Endodermal cell (in vitro differentiated cells): ENCODE measurements at regions not wholly inside any gene's neighbourhood (a gene's known extent, or its start where the extent isn't known, plus 50 kb on each side); places are given as distances from the start of the nearest gene placed in this dataset.

ENCODE experiments used
- DNase-seq: peaks from one replicate; pipeline ENCODE4 v3.0.0-alpha.2; 2017
- H3K27ac ChIP-seq: 2 replicates; pipeline ENCODE4 v1.5.1; 2013; ENCODE audit warnings: mild to moderate bottlenecking, low read depth, low read length, moderate library complexity
- H3K27me3 ChIP-seq: 2 replicates; pipeline ENCODE4 v1.6.1; 2013; ENCODE audit warnings: mild to moderate bottlenecking, low read length, moderate library complexity; ENCODE audit not compliant: insufficient read depth, control insufficient read depth, poor library complexity, severe bottlenecking
- H3K36me3 ChIP-seq: 2 replicates; pipeline ENCODE4 v1.7.0; 2013; ENCODE audit warnings: mild to moderate bottlenecking, low read length, moderate library complexity; ENCODE audit not compliant: control insufficient read depth, insufficient read depth
- H3K4me1 ChIP-seq: one replicate; pipeline ENCODE4 v1.7.0; 2013; ENCODE audit warnings: low read length; ENCODE audit not compliant: control insufficient read depth, insufficient read depth
- H3K4me3 ChIP-seq: 2 replicates; pipeline ENCODE4 v1.5.1; 2013; ENCODE audit warnings: mild to moderate bottlenecking, low read length, moderate library complexity
- H3K9ac ChIP-seq: 2 replicates; pipeline ENCODE4 v1.6.1; 2013; ENCODE audit warnings: mild to moderate bottlenecking, low read length, moderate library complexity; ENCODE audit not compliant: poor library complexity, severe bottlenecking; ENCODE audit errors: extremely low read depth
- H3K9me3 ChIP-seq: 2 replicates; pipeline ENCODE4 v1.6.1; 2013; ENCODE audit warnings: mild to moderate bottlenecking, low read length, moderate library complexity; ENCODE audit not compliant: control insufficient read depth
- H3K27ac Mint-ChIP-seq: 2 replicates; pipeline ENCODE4 v1.8.0; 2020; ENCODE audit warnings: mixed read lengths
- H3K27me3 Mint-ChIP-seq: 2 replicates; pipeline ENCODE4 v1.8.0; 2021; ENCODE audit warnings: mild to moderate bottlenecking, mixed read lengths; ENCODE audit not compliant: insufficient read depth
- H3K36me3 Mint-ChIP-seq: 2 replicates; pipeline ENCODE4 v1.8.0; 2020; ENCODE audit warnings: low read depth, mixed read lengths
- H3K4me1 Mint-ChIP-seq: 2 replicates; pipeline ENCODE4 v1.8.0; 2020; ENCODE audit warnings: mixed read lengths
- H3K4me3 Mint-ChIP-seq: 2 replicates; pipeline ENCODE4 v1.8.0; 2020; ENCODE audit warnings: mild to moderate bottlenecking, moderate library complexity, mixed read lengths
- H3K9me3 Mint-ChIP-seq: 2 replicates; pipeline ENCODE4 v1.8.0; 2020; ENCODE audit warnings: mild to moderate bottlenecking, mixed read lengths
- WGBS, 2 experiments: methylation state at CpG; one replicate each; pipeline versions ENCODE4 v1.1.5 to v1.1.7; 2013; ENCODE audit warnings: missing lambda C conversion rate in 2 of 2, mixed read lengths in 1 of 2; ENCODE audit not compliant: insufficient coverage in 1 of 2, insufficient read length in 1 of 2; 5-methylcytosine and 5-hydroxymethylcytosine counted together
- TF ChIP-seq, protein P1 (sequence below): fragments of 200-600 bp; sonication (generic); conservative IDR thresholded peaks from 2 replicates; pipeline ENCODE4 v1.5.0; 2021; ENCODE audit warnings: antibody characterized with exemption, mild to moderate bottlenecking

DNA sequence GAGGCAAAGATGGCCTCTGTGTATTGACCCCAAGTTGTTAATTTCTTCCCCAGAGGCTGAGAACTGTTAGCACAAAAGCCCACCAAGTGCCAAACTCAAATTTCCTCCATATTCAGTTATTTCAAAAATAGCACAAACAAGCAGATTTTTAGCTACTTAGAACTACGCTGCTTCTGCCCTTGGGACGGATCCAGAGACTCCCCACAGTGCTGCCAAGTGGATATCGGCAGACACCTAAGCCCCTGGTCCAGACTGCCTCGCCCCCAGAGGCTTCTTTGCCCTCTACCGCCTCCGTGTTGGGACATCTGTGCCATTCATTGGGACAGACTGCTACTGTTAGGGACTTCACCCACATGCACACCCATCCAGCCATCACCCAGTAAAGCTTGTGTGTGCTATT is 188.3 kb downstream of the POSTN start:
- no peaks in the 10 kb centered on the region for H3K36me3 Mint-ChIP-seq
- no peak overlapping the region for H3K4me3 ChIP-seq
- WGBS, 2 experiments = 92 to 96% methylated on average over 3 to 6 of the region's 6 CpGs
- peaks cover 10% of the 10 kb centered on the region for H3K4me1 Mint-ChIP-seq
- H3K4me1 ChIP-seq = peaks cover 2% of the 10 kb centered on the region
- TF ChIP-seq, protein P1, sequence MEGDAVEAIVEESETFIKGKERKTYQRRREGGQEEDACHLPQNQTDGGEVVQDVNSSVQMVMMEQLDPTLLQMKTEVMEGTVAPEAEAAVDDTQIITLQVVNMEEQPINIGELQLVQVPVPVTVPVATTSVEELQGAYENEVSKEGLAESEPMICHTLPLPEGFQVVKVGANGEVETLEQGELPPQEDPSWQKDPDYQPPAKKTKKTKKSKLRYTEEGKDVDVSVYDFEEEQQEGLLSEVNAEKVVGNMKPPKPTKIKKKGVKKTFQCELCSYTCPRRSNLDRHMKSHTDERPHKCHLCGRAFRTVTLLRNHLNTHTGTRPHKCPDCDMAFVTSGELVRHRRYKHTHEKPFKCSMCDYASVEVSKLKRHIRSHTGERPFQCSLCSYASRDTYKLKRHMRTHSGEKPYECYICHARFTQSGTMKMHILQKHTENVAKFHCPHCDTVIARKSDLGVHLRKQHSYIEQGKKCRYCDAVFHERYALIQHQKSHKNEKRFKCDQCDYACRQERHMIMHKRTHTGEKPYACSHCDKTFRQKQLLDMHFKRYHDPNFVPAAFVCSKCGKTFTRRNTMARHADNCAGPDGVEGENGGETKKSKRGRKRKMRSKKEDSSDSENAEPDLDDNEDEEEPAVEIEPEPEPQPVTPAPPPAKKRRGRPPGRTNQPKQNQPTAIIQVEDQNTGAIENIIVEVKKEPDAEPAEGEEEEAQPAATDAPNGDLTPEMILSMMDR = no peak
- no peaks in the 10 kb centered on the region for H3K9me3 Mint-ChIP-seq
- no peaks in the 10 kb centered on the region for H3K36me3 ChIP-seq
- no peak overlapping the region for H3K27ac ChIP-seq
- no peak overlapping the region for H3K27ac Mint-ChIP-seq
- H3K27me3 ChIP-seq = no peaks in the 10 kb centered on the region
- H3K9ac ChIP-seq = no peak overlapping the region
- H3K4me3 Mint-ChIP-seq = no peak overlapping the region
- no peaks in the 10 kb centered on the region for H3K9me3 ChIP-seq
- no peaks in the 10 kb centered on the region for H3K27me3 Mint-ChIP-seq
- no peak for DNase-seq

DNA sequence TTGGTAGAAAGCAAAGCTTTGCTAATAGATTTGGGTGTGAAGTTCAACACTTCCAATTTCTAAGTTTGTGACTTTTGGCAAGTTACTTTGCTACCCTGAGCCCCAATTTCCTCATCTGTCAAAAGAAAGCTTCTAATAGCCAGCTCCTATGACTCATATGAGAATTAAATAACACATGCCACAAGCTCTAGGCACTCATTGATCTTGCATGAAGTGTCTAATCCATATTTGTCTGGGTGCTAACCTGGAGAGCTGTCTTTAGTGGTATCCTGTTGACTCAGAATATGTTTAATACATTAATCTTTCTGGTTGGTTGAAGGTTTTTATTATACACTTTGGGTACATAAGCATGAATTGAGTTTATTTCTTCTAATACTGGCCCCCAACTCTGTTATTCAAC is 188.8 kb downstream of the POSTN start:
- Histone ChIP-seq H3K27me3 (no peaks in the 10 kb centered on the region), H3K4me3 (no peak overlapping the region), H3K9ac (no peak overlapping the region), H3K9me3 (no peaks in the 10 kb centered on the region), H3K27ac (no peak overlapping the region), H3K4me1 (peaks cover under 1% of the 10 kb centered on the region), H3K36me3 (no peaks in the 10 kb centered on the region)
- Mint-ChIP-seq H3K4me1 (peaks cover 5% of the 10 kb centered on the region), H3K27me3 (no peaks in the 10 kb centered on the region), H3K4me3 (no peak overlapping the region), H3K36me3 (no peaks in the 10 kb centered on the region), H3K27ac (no peak overlapping the region), H3K9me3 (no peaks in the 10 kb centered on the region)
- no peak for DNase-seq
- TF ChIP-seq, protein P1 = no peak

GRCh38 chr13:37407156-37407555 is 191.4 kb downstream of the POSTN start:
- Histone ChIP-seq H3K27me3 (no peaks in the 10 kb centered on the region), H3K4me3 (no peak overlapping the region), H3K36me3 (no peaks in the 10 kb centered on the region), H3K9me3 (no peaks in the 10 kb centered on the region), H3K27ac (no peak overlapping the region), H3K4me1 (no peaks in the 10 kb centered on the region), H3K9ac (no peak overlapping the region)
- Mint-ChIP-seq H3K27me3 (no peaks in the 10 kb centered on the region), H3K4me3 (no peak overlapping the region), H3K27ac (no peak overlapping the region), H3K4me1 (peaks cover 3% of the 10 kb centered on the region), H3K9me3 (no peaks in the 10 kb centered on the region), H3K36me3 (no peaks in the 10 kb centered on the region)
- DNase-seq = no peak
- WGBS, 2 experiments = 83 to 91% methylated on average over 4 of the region's 4 CpGs
- TF ChIP-seq, protein P1 = no peak
